ENCODE measurements at regions not wholly inside any gene's neighbourhood (a gene's known extent, or its start where the extent isn't known, plus 50 kb on each side); places are given as distances from the start of the nearest gene placed in this dataset.

- DNase-seq (ENCODE audit: low read depth) = no peak
- TF ChIP-seq, protein P1, sequence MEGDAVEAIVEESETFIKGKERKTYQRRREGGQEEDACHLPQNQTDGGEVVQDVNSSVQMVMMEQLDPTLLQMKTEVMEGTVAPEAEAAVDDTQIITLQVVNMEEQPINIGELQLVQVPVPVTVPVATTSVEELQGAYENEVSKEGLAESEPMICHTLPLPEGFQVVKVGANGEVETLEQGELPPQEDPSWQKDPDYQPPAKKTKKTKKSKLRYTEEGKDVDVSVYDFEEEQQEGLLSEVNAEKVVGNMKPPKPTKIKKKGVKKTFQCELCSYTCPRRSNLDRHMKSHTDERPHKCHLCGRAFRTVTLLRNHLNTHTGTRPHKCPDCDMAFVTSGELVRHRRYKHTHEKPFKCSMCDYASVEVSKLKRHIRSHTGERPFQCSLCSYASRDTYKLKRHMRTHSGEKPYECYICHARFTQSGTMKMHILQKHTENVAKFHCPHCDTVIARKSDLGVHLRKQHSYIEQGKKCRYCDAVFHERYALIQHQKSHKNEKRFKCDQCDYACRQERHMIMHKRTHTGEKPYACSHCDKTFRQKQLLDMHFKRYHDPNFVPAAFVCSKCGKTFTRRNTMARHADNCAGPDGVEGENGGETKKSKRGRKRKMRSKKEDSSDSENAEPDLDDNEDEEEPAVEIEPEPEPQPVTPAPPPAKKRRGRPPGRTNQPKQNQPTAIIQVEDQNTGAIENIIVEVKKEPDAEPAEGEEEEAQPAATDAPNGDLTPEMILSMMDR (IDR thresholded peaks at IDR 0.05; ENCODE audit: insufficient read depth, low read length) = no peak
- H3K4me3 ChIP-seq (ENCODE audit: low read depth, low read length) = no peak overlapping the region
Measured at GRCh38 chr4:149296503-149296902, 519.1 kb downstream of the IQCM start.

DNA sequence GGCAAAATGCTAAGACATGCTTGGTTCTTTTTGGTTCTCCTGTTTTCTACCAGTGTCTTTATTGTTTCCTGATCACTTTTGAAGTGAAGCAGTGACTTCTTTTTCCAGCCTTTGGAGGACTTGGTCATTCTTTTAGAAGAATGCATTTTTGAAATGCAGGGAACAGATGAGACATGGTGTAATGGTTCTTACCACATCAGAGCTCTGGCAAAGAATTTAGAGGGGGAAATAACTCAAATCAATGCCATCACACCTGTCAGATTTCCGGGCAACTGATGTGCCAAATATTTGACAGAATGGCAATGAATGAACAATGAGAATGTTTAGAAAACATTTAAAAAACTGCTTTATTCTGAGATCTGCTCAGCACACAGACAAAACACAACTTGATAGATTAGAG lies 519.6 kb downstream of the IQCM start:
- no peak overlapping the region for H3K4me3 ChIP-seq (ENCODE audit: low read depth, low read length)
- DNase-seq (ENCODE audit: low read depth) = no peak
- TF ChIP-seq, protein P1 (IDR thresholded peaks at IDR 0.05; ENCODE audit: insufficient read depth, low read length) = no peak

DNA sequence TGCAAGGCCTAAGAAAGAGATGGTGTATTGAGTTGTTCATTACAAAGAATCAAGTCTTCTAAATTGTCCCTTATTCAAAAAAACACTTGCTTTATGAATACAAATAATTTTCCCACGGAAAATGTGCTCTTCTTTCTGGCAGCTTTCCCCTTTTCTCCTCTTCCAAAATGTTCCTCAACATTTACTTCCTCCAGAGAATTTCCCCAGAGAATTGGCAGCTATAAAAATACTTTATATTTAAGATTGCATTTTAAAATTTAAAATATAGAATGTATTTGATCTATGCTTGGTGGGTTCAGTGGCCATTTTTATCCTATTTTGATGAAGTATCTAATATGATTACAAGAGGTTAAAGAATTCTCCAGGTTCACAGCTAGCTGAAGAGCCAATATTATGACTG lies 521.0 kb downstream of the IQCM start:
- TF ChIP-seq, protein P1 (IDR thresholded peaks at IDR 0.05; ENCODE audit: insufficient read depth, low read length) = no peak
- no peak overlapping the region for H3K4me3 ChIP-seq (ENCODE audit: low read depth, low read length)
- no peak for DNase-seq (ENCODE audit: low read depth)

- TF ChIP-seq, protein P1 (IDR thresholded peaks at IDR 0.05; ENCODE audit: insufficient read depth, low read length) = no peak
- H3K4me3 ChIP-seq (ENCODE audit: low read depth, low read length) = no peak overlapping the region
- peak; percentile 5 for DNase-seq (ENCODE audit: low read depth)
Measured at GRCh38 chr4:149293046-149293649, 522.5 kb downstream of the IQCM start.

GRCh38 chr4:149292425-149293007 lies 523.1 kb downstream of the IQCM start:
- no peak overlapping the region for H3K4me3 ChIP-seq (ENCODE audit: low read depth, low read length)
- no peak for DNase-seq (ENCODE audit: low read depth)
- TF ChIP-seq, protein P1 (IDR thresholded peaks at IDR 0.05; ENCODE audit: insufficient read depth, low read length) = no peak

DNA sequence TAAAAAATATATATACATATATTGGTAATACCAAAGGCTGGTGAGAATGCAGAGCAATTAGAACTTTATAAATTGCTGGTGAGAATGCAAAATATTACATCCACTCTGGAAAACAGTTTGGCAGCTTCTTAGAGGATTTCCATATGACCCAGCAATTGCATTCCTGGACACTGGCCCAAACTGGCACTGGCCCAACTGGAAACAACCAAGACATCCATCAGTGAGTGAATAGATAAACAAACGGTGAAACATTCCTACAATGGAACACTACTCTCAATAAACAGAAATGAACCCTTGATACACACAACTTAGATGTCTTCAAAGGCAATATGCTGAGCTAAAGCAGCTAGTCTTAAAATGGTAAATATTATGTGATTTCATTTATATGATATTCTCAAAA lies 524.2 kb downstream of the IQCM start:
- TF ChIP-seq, protein P1 (IDR thresholded peaks at IDR 0.05; ENCODE audit: insufficient read depth, low read length) = no peak
- H3K4me3 ChIP-seq (ENCODE audit: low read depth, low read length) = no peak overlapping the region
- DNase-seq (ENCODE audit: low read depth) = peak; percentile 18

DNA sequence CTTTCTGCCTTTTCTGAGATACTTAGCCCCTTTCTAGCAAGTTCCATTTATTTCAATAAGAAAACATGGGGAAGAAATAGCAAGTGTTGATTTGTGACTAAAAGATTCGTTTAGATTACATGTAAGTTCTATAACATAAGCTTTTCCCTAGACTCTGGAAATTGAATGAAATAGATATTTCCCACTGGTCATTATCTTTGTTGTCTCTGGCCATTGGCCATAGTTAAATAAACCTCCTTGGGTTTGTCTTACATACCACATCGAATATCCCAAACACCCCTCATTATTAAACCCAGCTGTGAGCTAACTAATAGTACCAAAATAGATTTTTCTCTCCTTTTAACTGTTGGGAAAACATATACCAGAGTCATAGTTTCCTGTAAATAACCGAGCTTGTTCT lies 534.8 kb downstream of the IQCM start:
- H3K4me3 ChIP-seq (ENCODE audit: low read depth, low read length) = no peak overlapping the region
- no peak for DNase-seq (ENCODE audit: low read depth)
- TF ChIP-seq, protein P1 (IDR thresholded peaks at IDR 0.05; ENCODE audit: insufficient read depth, low read length) = no peak

All from fibroblast of the aortic adventitia (primary cell).